Ovary (tissue), 3 donors: ENCODE measurements at regions not wholly inside any gene's neighbourhood (a gene's known extent, or its start where the extent isn't known, plus 50 kb on each side); places are given as distances from the start of the nearest gene placed in this dataset.

ENCODE experiments used
- CTCF ChIP-seq, 3 donors: fragments of 450-650 bp in 2 of 3; fragments of 200-600 bp in 1 of 3; IDR thresholded peaks; one replicate each; pipeline versions ENCODE4 v1.5.1 to v1.8.0; 2016 to 2022; ENCODE audit warnings: antibody characterized with exemption in 3 of 3, mild to moderate bottlenecking in 1 of 3
- EP300 ChIP-seq: sonication (generic); formaldehyde crosslinking; IDR thresholded peaks from one replicate; pipeline ENCODE4 v1.6.1; 2017; ENCODE audit warnings: antibody characterized with exemption
- donor health status: DM: no; HTN: no; CAD: no.

GRCh38 chr6:81054036-81054435, 698.4 kb downstream of the TENT5A start:
- TF ChIP-seq EP300 (no peak), CTCF (IDR thresholded peaks at IDR 0.05) (no peak)
